Body of pancreas (tissue), 4 donors: ENCODE measurements at regions not wholly inside any gene's neighbourhood (a gene's known extent, or its start where the extent isn't known, plus 50 kb on each side); places are given as distances from the start of the nearest gene placed in this dataset.

Experiments
- POLR2A ChIP-seq, 3 donors: fragments of 450-650 bp; IDR thresholded peaks; one replicate each; pipeline ENCODE4 v1.6.1; 2016; ENCODE audit warnings: antibody characterized with exemption in 3 of 3, mild to moderate bottlenecking in 2 of 3
- TF ChIP-seq, protein P1 (sequence below), 7 experiments: fragments of 450-650 bp in 4 of 7; fragments of 200-600 bp in 3 of 7; sonication (generic) in 3 of 7; IDR thresholded peaks; one replicate each; pipeline ENCODE4 v1.5.1; 2016 to 2019; ENCODE audit warnings: antibody characterized with exemption in 7 of 7

- TF ChIP-seq, protein P1, sequence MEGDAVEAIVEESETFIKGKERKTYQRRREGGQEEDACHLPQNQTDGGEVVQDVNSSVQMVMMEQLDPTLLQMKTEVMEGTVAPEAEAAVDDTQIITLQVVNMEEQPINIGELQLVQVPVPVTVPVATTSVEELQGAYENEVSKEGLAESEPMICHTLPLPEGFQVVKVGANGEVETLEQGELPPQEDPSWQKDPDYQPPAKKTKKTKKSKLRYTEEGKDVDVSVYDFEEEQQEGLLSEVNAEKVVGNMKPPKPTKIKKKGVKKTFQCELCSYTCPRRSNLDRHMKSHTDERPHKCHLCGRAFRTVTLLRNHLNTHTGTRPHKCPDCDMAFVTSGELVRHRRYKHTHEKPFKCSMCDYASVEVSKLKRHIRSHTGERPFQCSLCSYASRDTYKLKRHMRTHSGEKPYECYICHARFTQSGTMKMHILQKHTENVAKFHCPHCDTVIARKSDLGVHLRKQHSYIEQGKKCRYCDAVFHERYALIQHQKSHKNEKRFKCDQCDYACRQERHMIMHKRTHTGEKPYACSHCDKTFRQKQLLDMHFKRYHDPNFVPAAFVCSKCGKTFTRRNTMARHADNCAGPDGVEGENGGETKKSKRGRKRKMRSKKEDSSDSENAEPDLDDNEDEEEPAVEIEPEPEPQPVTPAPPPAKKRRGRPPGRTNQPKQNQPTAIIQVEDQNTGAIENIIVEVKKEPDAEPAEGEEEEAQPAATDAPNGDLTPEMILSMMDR (IDR thresholded peaks at IDR 0.05) = no peak
- TF ChIP-seq POLR2A (IDR thresholded peaks at IDR 0.05) = no peak
Observed at GRCh38 chr13:44098559-44098958, 218.9 kb downstream of the LACC1 start.
